ENCODE measurements at regions not wholly inside any gene's neighbourhood (a gene's known extent, or its start where the extent isn't known, plus 50 kb on each side); places are given as distances from the start of the nearest gene placed in this dataset.
"Not testable (repeated sequence)": the region's sequence is repeated elsewhere in the genome, so short reads cannot be mapped to it uniquely, and the experiment has no call there.

GRCh38 chr18:51490860-51491259, 293.4 kb upstream of the MEX3C start:
- TF ChIP-seq, protein P1, sequence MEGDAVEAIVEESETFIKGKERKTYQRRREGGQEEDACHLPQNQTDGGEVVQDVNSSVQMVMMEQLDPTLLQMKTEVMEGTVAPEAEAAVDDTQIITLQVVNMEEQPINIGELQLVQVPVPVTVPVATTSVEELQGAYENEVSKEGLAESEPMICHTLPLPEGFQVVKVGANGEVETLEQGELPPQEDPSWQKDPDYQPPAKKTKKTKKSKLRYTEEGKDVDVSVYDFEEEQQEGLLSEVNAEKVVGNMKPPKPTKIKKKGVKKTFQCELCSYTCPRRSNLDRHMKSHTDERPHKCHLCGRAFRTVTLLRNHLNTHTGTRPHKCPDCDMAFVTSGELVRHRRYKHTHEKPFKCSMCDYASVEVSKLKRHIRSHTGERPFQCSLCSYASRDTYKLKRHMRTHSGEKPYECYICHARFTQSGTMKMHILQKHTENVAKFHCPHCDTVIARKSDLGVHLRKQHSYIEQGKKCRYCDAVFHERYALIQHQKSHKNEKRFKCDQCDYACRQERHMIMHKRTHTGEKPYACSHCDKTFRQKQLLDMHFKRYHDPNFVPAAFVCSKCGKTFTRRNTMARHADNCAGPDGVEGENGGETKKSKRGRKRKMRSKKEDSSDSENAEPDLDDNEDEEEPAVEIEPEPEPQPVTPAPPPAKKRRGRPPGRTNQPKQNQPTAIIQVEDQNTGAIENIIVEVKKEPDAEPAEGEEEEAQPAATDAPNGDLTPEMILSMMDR (IDR thresholded peaks at IDR 0.05; ENCODE audit: borderline replicate concordance, insufficient read depth, low read depth, low read length): no peak
- H3K4me3 ChIP-seq (ENCODE audit: low read depth, low read length): no peak overlapping the region

DNA sequence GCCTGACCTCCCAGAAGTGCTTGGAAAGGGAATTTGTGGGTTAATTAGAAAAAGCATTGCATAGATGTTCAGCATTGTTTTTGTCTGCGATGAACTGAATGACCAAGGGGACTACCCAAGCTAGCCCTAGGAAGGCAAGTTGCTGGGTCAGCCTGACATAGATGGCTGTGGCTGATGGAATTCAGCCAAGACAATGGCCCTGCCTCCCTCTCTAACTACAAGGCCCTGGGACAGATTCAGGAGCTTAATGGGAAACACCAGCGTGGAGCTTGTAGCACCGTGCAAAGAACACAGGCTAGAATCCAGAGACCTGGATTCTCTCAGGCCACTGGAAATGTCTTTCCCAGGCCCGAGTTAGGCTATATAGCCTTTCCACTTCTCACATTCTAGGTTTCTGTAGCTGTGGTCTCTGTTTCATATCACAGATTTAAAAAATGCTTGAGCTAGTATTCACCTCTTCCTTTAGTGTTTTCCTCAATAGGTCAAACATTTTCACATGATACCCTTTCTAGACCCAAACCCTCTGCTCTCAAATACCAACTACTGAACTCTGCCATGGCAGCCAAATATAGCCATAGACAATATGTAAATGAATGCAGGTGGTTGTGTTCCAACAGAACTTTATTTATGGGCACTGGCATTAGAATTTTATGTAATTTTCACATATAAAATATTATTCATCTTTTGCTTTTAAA, 294.3 kb upstream of the MEX3C start:
- TF ChIP-seq, protein P1 (IDR thresholded peaks at IDR 0.05; ENCODE audit: borderline replicate concordance, insufficient read depth, low read depth, low read length): no peak

DNA sequence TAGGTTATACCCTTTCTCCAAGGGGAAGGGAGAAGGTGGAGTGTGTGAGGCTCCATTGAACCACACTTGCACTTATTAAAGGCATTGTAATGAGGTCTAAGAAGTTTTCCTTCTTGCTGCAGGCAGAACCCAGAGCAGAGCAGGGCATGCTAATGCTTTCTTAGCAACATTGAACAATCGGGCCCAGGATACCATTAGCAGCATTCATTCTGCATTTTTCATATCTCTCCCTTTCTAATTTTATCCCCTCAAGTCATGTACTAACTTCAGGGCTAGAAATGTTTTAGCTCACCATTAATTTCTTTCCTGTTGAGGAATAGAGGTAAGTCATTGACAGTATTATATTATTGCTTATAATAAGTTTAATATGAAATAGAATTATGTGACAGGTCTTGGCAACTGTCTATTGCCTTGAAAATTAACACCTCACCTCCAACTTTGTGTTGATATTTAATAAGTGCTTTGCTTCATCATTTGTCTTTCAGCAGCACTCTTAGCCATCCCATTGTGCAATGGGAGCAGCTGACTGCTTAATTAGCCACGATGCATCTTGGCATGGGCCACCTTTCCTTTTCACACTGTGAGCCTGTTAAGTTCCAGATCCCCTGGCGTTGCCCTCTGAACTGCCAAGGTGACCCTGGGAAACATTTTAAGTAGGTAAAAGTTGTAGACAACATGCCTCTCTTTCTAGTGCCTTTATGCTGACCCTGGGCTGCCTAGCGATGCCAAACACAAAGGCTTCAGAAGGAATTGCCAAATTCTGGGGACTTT, 300.8 kb upstream of the MEX3C start:
- TF ChIP-seq, protein P1 (IDR thresholded peaks at IDR 0.05; ENCODE audit: borderline replicate concordance, insufficient read depth, low read depth, low read length): no peak
- no peak overlapping the region for H3K4me3 ChIP-seq (ENCODE audit: low read depth, low read length)

More for the DNA sequence above, 294.3 kb upstream of the MEX3C start:
- no peak overlapping the region for H3K4me3 ChIP-seq (ENCODE audit: low read depth, low read length)

DNA sequence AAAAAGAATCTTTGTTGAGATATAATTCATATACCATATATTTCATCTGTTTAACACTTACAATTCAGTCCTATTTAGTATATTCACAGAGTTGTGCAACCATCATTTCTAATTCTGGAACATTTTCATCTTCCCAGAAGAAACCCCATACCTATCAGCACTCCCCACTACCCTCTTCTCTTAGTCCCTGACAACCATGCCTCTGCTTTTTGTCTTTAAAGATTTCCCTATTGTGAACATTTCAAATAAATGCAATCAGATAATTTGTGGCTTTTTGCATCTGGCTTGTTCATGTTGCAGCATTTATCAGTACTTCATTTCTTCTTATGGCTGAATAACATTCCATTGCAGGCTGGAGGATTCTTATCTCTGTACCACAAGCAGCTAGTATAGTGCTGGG, 305.9 kb upstream of the MEX3C start:
- no peak overlapping the region for H3K4me3 ChIP-seq (ENCODE audit: low read depth, low read length)
- TF ChIP-seq, protein P1 (IDR thresholded peaks at IDR 0.05; ENCODE audit: borderline replicate concordance, insufficient read depth, low read depth, low read length): no peak

- H3K4me3 ChIP-seq (ENCODE audit: low read depth, low read length): no peak overlapping the region
- TF ChIP-seq, protein P1 (IDR thresholded peaks at IDR 0.05; ENCODE audit: borderline replicate concordance, insufficient read depth, low read depth, low read length): no peak
Observed at GRCh38 chr18:51506811-51507210, 309.3 kb upstream of the MEX3C start.

DNA sequence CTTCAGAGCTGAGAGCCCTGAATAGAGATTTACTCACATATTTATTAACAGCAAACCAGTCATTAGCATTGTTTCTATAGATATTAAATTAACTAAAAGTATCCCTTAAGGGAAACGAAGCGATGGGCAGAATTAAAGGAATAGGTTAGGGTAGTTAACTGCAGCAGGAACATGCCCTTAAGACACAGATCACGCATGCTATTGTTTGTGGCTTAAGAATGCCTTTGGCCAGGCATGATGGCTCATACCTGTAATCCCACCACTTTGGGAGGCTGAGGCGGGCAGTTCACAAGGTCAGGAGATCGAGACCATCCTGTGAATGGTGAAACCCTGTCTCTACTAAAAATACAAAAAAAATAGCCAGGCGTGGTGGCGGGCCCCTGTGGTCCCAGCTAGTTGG, 310.9 kb upstream of the MEX3C start:
- not testable (repeated sequence) for H3K4me3 ChIP-seq (ENCODE audit: low read depth, low read length)

DNA sequence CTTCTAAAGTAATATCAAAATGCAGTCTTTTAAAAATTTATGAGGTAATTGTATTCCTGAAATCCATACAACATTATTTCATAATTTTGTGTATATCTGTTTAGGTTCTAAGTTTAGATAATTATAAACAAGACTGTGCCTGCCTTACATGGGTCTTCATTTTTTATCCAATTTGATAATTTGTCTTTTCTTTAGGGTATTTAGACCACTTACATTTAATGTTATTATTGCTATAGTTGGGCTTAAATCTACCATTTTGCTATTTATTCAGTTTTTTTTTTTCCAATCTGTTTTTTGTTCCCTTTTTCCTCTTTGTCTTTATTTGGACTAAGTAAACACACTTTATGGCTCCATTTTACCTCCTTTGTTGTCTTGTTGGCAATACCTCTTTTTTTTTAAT, 312.5 kb upstream of the MEX3C start:
- no peak overlapping the region for H3K4me3 ChIP-seq (ENCODE audit: low read depth, low read length)
- TF ChIP-seq, protein P1 (IDR thresholded peaks at IDR 0.05; ENCODE audit: borderline replicate concordance, insufficient read depth, low read depth, low read length): no peak
